ENCODE measurements at regions not wholly inside any gene's neighbourhood (a gene's known extent, or its start where the extent isn't known, plus 50 kb on each side); places are given as distances from the start of the nearest gene placed in this dataset.
"Not testable (repeated sequence)": the region's sequence is repeated elsewhere in the genome, so short reads cannot be mapped to it uniquely, and the experiment has no call there.

DNA sequence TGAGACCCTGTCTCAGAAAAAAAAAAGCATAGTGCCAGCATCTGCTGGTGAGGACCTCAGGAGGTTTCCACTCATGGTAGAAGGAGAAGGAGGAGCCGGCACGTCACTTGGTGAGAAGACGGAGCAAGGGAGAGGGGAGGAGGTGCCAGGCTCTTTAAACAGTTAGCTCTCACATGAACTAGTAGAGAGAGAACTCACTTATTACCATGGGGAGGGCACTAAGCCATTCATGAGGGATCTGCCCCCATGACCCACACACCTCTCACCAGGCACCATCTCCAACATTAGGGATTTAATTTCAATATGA is 62.9 kb upstream of the VKORC1L1 start:
- no peak overlapping the region for H3K27ac ChIP-seq (ENCODE audit: low read depth, low read length)
- H3K9ac ChIP-seq (ENCODE audit: low read depth, low read length) = no peak overlapping the region
- no peaks in the 10 kb centered on the region for H3K4me1 ChIP-seq (ENCODE audit: control insufficient read depth, insufficient read depth, low read length)
- H3K36me3 ChIP-seq (ENCODE audit: control insufficient read depth, insufficient read depth, low read length) = no peaks in the 10 kb centered on the region
- no peaks in the 10 kb centered on the region for H3K9me3 ChIP-seq (ENCODE audit: control insufficient read depth, insufficient read depth, low read length)
- no peak overlapping the region for H3K4me3 ChIP-seq (ENCODE audit: low read depth, low read length)
- no peaks in the 10 kb centered on the region for H3K27me3 ChIP-seq (ENCODE audit: control insufficient read depth, insufficient read depth, low read length)

GRCh38 chr7:65812281-65812680 is 60.6 kb upstream of the VKORC1L1 start:
- Histone ChIP-seq H3K4me3 (ENCODE audit: low read depth, low read length) (no peak overlapping the region), H3K9ac (ENCODE audit: low read depth, low read length) (no peak overlapping the region), H3K4me1 (ENCODE audit: control insufficient read depth, insufficient read depth, low read length) (no peaks in the 10 kb centered on the region), H3K27ac (ENCODE audit: low read depth, low read length) (no peak overlapping the region), H3K9me3 (ENCODE audit: control insufficient read depth, insufficient read depth, low read length) (no peaks in the 10 kb centered on the region), H3K27me3 (ENCODE audit: control insufficient read depth, insufficient read depth, low read length) (no peaks in the 10 kb centered on the region), H3K36me3 (ENCODE audit: control insufficient read depth, insufficient read depth, low read length) (no peaks in the 10 kb centered on the region)

- H3K27ac ChIP-seq (ENCODE audit: low read depth, low read length); H3K36me3 ChIP-seq (ENCODE audit: control insufficient read depth, insufficient read depth, low read length); H3K9ac ChIP-seq (ENCODE audit: low read depth, low read length); H3K9me3 ChIP-seq (ENCODE audit: control insufficient read depth, insufficient read depth, low read length); H3K27me3 ChIP-seq (ENCODE audit: control insufficient read depth, insufficient read depth, low read length); H3K4me1 ChIP-seq (ENCODE audit: control insufficient read depth, insufficient read depth, low read length); H3K4me3 ChIP-seq (ENCODE audit: low read depth, low read length): not testable (repeated sequence)
Measured at GRCh38 chr7:65814556-65815167, 58.2 kb upstream of the VKORC1L1 start.

- H3K9ac ChIP-seq (ENCODE audit: low read depth, low read length) = no peak overlapping the region
- H3K4me1 ChIP-seq (ENCODE audit: control insufficient read depth, insufficient read depth, low read length) = no peaks in the 10 kb centered on the region
- no peaks in the 10 kb centered on the region for H3K36me3 ChIP-seq (ENCODE audit: control insufficient read depth, insufficient read depth, low read length)
- no peaks in the 10 kb centered on the region for H3K9me3 ChIP-seq (ENCODE audit: control insufficient read depth, insufficient read depth, low read length)
- no peak overlapping the region for H3K27ac ChIP-seq (ENCODE audit: low read depth, low read length)
- H3K4me3 ChIP-seq (ENCODE audit: low read depth, low read length) = no peak overlapping the region
- H3K27me3 ChIP-seq (ENCODE audit: control insufficient read depth, insufficient read depth, low read length) = no peaks in the 10 kb centered on the region
Measured at GRCh38 chr7:65820287-65820950, 52.5 kb upstream of the VKORC1L1 start.

Measured in HUES48 (cell line).